ENCODE measurements at regions not wholly inside any gene's neighbourhood (a gene's known extent, or its start where the extent isn't known, plus 50 kb on each side); places are given as distances from the start of the nearest gene placed in this dataset.

GRCh38 chr4:129189630-129190029 is 93.7 kb downstream of the C4orf33 start:
- H3K4me1 ChIP-seq (ENCODE audit: low read depth, poor library complexity, severe bottlenecking): peaks cover 10% of the 10 kb centered on the region
- H3K27me3 ChIP-seq (ENCODE audit: insufficient read depth, low read depth): no peaks in the 10 kb centered on the region
- H3K4me2 ChIP-seq: peak overlapping the region; percentile 30
- H3K9ac ChIP-seq: no peak overlapping the region
- no peak overlapping the region for H2AFZ ChIP-seq (ENCODE audit: low read depth)
- no peaks in the 10 kb centered on the region for H4K20me1 ChIP-seq (ENCODE audit: insufficient read depth)
- no peaks in the 10 kb centered on the region for H3K79me2 ChIP-seq (ENCODE audit: insufficient read depth, low read depth)
- no peak overlapping the region for H3K27ac ChIP-seq
- no peak overlapping the region for H3K4me3 ChIP-seq (IDR thresholded peaks at IDR 0.05; ENCODE audit: insufficient read depth, low read depth, low read length)
- TF ChIP-seq CTCF (conservative IDR thresholded peaks at IDR 0.05; ENCODE audit: low read depth, low read length): no peak
- H3K36me3 ChIP-seq (ENCODE audit: insufficient read depth): no peaks in the 10 kb centered on the region

- Histone ChIP-seq H3K4me1 (ENCODE audit: low read depth, poor library complexity, severe bottlenecking) (peaks cover 10% of the 10 kb centered on the region), H2AFZ (ENCODE audit: low read depth) (no peak overlapping the region), H3K4me2 (no peak overlapping the region), H3K27ac (no peak overlapping the region), H3K79me2 (ENCODE audit: insufficient read depth, low read depth) (no peaks in the 10 kb centered on the region), H3K36me3 (ENCODE audit: insufficient read depth) (no peaks in the 10 kb centered on the region), H4K20me1 (ENCODE audit: insufficient read depth) (no peaks in the 10 kb centered on the region), H3K27me3 (ENCODE audit: insufficient read depth, low read depth) (no peaks in the 10 kb centered on the region), H3K4me3 (IDR thresholded peaks at IDR 0.05; ENCODE audit: insufficient read depth, low read depth, low read length) (no peak overlapping the region), H3K9ac (no peak overlapping the region)
- no peak for TF ChIP-seq CTCF (conservative IDR thresholded peaks at IDR 0.05; ENCODE audit: low read depth, low read length)
Observed at GRCh38 chr4:129193357-129194100, 97.6 kb downstream of the C4orf33 start.

- H3K27me3 ChIP-seq (ENCODE audit: insufficient read depth, low read depth): no peaks in the 10 kb centered on the region
- H3K4me2 ChIP-seq: no peak overlapping the region
- no peaks in the 10 kb centered on the region for H3K36me3 ChIP-seq (ENCODE audit: insufficient read depth)
- H3K9ac ChIP-seq: no peak overlapping the region
- no peaks in the 10 kb centered on the region for H4K20me1 ChIP-seq (ENCODE audit: insufficient read depth)
- no peak for TF ChIP-seq CTCF (conservative IDR thresholded peaks at IDR 0.05; ENCODE audit: low read depth, low read length)
- H3K4me1 ChIP-seq (ENCODE audit: low read depth, poor library complexity, severe bottlenecking): no peaks in the 10 kb centered on the region
- H3K79me2 ChIP-seq (ENCODE audit: insufficient read depth, low read depth): no peaks in the 10 kb centered on the region
- H2AFZ ChIP-seq (ENCODE audit: low read depth): no peak overlapping the region
- H3K27ac ChIP-seq: no peak overlapping the region
- H3K4me3 ChIP-seq (IDR thresholded peaks at IDR 0.05; ENCODE audit: insufficient read depth, low read depth, low read length): no peak overlapping the region
Observed at GRCh38 chr4:129208481-129208880, 112.5 kb downstream of the C4orf33 start.

- no peaks in the 10 kb centered on the region for H3K27me3 ChIP-seq (ENCODE audit: insufficient read depth, low read depth)
- no peak for TF ChIP-seq CTCF (conservative IDR thresholded peaks at IDR 0.05; ENCODE audit: low read depth, low read length)
Observed at GRCh38 chr4:129213692-129214091, 117.7 kb downstream of the C4orf33 start.

More at GRCh38 chr4:129213692-129214091, 117.7 kb downstream of the C4orf33 start:
- Histone ChIP-seq H2AFZ (ENCODE audit: low read depth) (no peak overlapping the region), H3K27ac (no peak overlapping the region), H4K20me1 (ENCODE audit: insufficient read depth) (no peaks in the 10 kb centered on the region), H3K4me2 (no peak overlapping the region), H3K36me3 (ENCODE audit: insufficient read depth) (no peaks in the 10 kb centered on the region), H3K79me2 (ENCODE audit: insufficient read depth, low read depth) (no peaks in the 10 kb centered on the region), H3K4me1 (ENCODE audit: low read depth, poor library complexity, severe bottlenecking) (no peaks in the 10 kb centered on the region), H3K9ac (no peak overlapping the region), H3K4me3 (IDR thresholded peaks at IDR 0.05; ENCODE audit: insufficient read depth, low read depth, low read length) (no peak overlapping the region)

Data from KMS-11 (cell line).